LNCaP clone FGC (cell line): ENCODE measurements at regions not wholly inside any gene's neighbourhood (a gene's known extent, or its start where the extent isn't known, plus 50 kb on each side); places are given as distances from the start of the nearest gene placed in this dataset.

ENCODE experiments used
- DNase-seq: peaks from one replicate; pipeline ENCODE4 v3.0.0-alpha.2; 2011; ENCODE audit warnings: low read depth
- H3K4me3 ChIP-seq: 2 replicates; pipeline ENCODE4 v1.5.1; 2011; ENCODE audit warnings: mild to moderate bottlenecking, low read depth, low read length, control low read depth
- CTCF ChIP-seq: IDR thresholded peaks from 2 replicates; pipeline ENCODE4 v1.5.1; 2012; ENCODE audit warnings: mild to moderate bottlenecking; ENCODE audit not compliant: control insufficient read depth, insufficient read depth; ENCODE audit errors: extremely low read depth

- H3K4me3 ChIP-seq = no peak overlapping the region
- no peak for DNase-seq
- no peak for TF ChIP-seq CTCF
Observed at GRCh38 chr7:10085231-10085630, 888.4 kb upstream of the PHF14 start.

GRCh38 chr7:10100572-10100971 is 873.1 kb upstream of the PHF14 start:
- TF ChIP-seq CTCF = no peak
- no peak overlapping the region for H3K4me3 ChIP-seq
- no peak for DNase-seq

GRCh38 chr7:10101351-10101750 is 872.3 kb upstream of the PHF14 start:
- no peak overlapping the region for H3K4me3 ChIP-seq
- TF ChIP-seq CTCF = no peak
- DNase-seq = no peak

- no peak overlapping the region for H3K4me3 ChIP-seq
- TF ChIP-seq CTCF = no peak
- DNase-seq = no peak
Observed at GRCh38 chr7:10104292-10104691, 869.4 kb upstream of the PHF14 start.

GRCh38 chr7:10106609-10107008 is 867.1 kb upstream of the PHF14 start:
- no peak for DNase-seq
- no peak overlapping the region for H3K4me3 ChIP-seq
- TF ChIP-seq CTCF = no peak

GRCh38 chr7:10116511-10116910 is 857.2 kb upstream of the PHF14 start:
- no peak for DNase-seq
- no peak overlapping the region for H3K4me3 ChIP-seq
- no peak for TF ChIP-seq CTCF

- TF ChIP-seq CTCF = no peak
- H3K4me3 ChIP-seq = no peak overlapping the region
- DNase-seq = no peak
Observed at GRCh38 chr7:10117815-10118214, 855.9 kb upstream of the PHF14 start.
